CD4-positive, alpha-beta T cell treated with Interleukin-17A for 1 hour (primary cell): ENCODE measurements at regions not wholly inside any gene's neighbourhood (a gene's known extent, or its start where the extent isn't known, plus 50 kb on each side); places are given as distances from the start of the nearest gene placed in this dataset.

ENCODE experiments used
- DNase-seq: peaks from one replicate; pipeline ENCODE4 v3.0.0-alpha.2; 2020

DNA sequence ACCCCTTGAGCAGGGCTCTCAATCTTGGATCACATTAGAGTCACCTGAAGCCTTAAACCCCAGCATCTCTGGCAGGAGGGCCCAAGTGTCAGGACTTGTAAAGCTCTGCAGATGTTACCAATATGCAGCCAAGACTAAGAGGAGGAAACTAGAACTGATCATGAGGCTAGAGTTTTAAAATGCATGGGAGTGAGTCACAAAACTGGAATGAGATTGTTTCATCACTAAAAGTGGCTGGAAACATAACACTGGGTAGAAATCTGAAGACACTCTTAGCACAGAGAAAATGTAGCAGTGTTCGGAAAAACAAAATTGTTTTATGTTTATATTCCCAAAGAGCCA, 63.3 kb upstream of the GHITM start:
- no peak for DNase-seq

DNA sequence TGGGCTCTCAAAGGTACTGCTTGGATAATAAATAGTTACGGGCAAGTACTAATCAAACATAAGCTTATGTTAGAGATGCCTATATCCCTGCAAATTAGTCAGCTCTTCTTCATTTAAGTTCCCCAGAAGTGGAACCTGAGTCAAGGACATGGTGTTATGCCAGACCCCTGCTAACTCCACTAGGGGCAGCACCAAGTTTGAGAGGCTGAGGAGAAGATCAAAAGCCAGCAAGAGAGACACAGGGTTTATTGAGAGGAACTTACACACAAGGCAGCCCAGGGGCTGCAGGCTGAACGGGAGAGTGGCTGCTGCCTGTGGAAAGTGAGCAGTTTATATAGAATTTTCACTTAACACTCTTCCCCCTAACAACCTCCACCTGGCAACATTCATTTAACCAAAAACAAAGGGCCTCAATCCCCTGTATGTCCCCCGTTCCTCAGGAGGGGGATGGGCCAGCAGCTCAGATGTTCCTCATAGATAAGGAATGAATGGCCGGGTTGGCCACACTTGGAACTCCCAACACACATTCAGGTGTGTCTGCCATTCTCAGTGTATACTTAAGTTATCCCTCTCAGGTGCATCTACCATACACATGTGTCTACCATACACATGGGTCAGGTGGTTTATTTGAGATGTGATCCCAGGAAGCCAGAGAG, 62.6 kb upstream of the GHITM start:
- no peak for DNase-seq

DNA sequence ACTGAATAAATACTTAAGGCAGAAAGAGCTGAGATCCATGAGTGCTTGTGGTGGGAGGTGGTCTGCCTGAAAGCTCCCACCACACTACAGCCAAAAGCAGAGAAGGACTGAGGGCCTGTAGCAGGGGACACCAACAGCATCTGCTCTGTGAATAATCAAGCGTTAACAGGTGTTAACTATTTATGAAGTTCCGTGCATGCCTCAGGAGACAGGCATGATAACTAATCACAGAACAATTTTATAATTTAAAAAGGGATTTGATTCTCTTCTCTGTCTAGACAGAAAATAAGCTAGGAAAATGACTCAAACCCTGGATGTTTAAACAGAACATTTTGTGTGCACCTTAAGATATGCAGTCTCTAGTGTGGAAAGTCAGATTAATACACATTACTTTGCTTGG, 61.5 kb upstream of the GHITM start:
- no peak for DNase-seq

DNA sequence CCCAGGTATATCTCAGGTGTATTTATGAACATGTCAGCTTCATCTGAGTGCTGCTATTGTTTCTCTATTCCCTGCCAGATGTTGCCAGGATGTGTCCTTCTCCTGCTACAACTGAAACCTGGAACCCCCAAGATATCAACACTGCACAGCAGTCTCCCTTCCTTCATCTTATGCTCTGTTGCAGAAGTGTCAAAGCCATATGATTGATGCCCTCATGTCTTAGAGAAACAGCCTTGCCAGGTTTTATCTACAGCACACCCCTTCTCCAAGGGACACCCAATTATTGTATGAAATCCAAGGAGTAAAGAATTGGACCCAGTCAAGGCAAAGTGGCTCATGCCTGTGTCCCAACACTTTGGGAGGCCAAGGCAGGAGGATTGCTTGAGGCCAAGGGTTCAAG, 60.5 kb upstream of the GHITM start:
- no peak for DNase-seq

DNA sequence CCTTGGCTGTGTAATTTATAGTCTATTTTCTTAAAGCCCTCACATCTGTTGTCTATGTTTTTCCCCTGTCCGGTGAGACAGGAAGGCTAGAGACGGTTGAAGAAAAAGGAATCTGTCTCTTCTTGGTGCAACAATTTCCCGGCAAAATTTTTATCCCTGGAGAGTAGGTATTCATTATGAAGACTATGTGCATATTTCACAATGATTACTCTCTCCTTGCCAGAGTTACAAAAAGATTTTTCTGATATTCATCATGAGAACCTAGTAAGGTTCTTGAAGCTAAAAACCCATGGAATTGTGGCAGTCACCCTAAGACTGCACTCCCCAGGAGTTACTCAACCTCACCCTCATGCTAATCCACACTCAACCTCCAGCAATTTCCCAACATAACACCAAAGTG, 55.0 kb upstream of the GHITM start:
- no peak for DNase-seq

DNA sequence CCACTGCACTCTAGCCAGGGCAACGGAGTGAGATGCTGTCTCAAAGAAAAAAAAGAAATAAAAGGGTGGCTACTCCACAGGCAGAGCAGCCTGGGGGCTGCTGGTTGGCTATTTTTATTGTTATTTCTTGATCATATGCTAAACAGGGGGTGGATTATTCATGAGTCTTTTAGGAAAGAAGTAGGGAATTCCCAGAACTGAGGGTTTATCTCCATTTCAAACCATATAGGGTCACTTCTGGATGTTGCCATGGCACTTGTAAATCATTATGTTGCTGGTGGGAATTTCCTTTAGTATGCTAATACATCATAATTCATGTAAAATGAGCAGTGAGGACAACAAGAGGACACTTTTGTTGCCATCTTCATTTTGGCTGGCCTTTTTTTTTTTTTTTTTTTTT, 52.1 kb upstream of the GHITM start:
- no peak for DNase-seq

DNA sequence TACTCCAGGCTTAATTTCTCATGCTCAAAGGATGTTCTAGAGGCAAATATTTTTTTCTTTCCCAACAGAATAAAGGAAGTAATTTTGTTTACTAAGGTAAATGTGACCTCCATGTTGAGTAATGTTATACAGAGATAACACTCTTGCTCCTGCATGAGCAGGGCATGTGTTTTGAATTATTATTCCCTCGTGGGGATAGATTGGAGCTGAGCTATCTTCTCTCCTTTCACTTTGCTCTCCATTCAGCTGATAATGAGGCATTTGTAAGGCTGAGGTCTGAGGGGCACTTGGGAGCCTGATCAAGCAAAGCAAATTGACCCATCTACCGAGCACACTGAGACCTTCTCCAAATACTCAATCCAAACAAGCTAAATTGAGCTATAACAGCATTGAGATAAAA, 50.7 kb upstream of the GHITM start:
- no peak for DNase-seq

DNA sequence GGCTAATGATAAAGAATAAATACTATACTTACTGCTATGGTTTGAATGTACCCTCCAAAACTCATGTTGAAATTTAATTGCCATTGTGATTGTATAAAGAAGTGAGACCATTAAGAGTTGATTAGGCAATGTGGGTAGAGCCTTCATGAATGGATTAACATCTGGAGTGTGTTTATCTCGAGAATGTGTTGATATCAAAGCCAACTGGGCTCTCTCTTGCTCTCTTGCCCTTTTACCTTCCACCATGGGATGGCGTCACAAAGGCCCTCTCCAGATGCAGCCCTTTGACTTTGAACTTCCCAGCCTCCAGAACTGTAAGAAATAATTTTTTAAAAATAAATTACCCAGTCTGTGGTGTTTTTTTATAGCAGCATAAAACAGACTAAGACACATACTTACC, 50.1 kb upstream of the GHITM start:
- no peak for DNase-seq
